HEK293 (cell line): ENCODE measurements at regions not wholly inside any gene's neighbourhood (a gene's known extent, or its start where the extent isn't known, plus 50 kb on each side); places are given as distances from the start of the nearest gene placed in this dataset.

Source experiments
- CTCF ChIA-PET: fragments of 350-600 bp; formaldehyde crosslinking; extraction: SDS; loops from one replicate; lab custom pipeline; 2021; ENCODE audit warnings: antibody characterized with exemption; lab: Yijun Ruan, JAX
- POLR2A ChIA-PET: fragments of 300-600 bp; formaldehyde crosslinking; extraction: SDS; loops from one replicate; lab custom pipeline; 2020; ENCODE audit warnings: antibody characterized with exemption, inconsistent platforms; lab: Yijun Ruan, JAX
- H3K27ac ChIP-seq: fragments of 200-500 bp; sonication (Bioruptor generic); 2 replicates; pipeline ENCODE4 v1.5.1; 2014; ENCODE audit warnings: low read depth, low read length, control low read depth, inconsistent platforms; ENCODE audit errors: extremely low read depth
- H3K36me3 ChIP-seq, 2 experiments: fragments of 200-500 bp in 1 of 2; sonication (Bioruptor generic) in 1 of 2; 1 replicate in 1 of 2; 2 replicates in 1 of 2; pipeline ENCODE4 v1.5.1; 2014 to 2017; ENCODE audit warnings: inconsistent platforms in 2 of 2, low read length in 2 of 2; ENCODE audit not compliant: control insufficient read depth in 2 of 2, insufficient read depth in 1 of 2
- H3K4me1 ChIP-seq: fragments of 200-500 bp; sonication (Bioruptor generic); 2 replicates; pipeline ENCODE4 v1.5.1; 2014; ENCODE audit warnings: mild to moderate bottlenecking, low read length, inconsistent platforms; ENCODE audit not compliant: control insufficient read depth, insufficient read depth
- H3K4me3 ChIP-seq: 2 replicates; pipeline ENCODE4 v1.5.1; 2011; ENCODE audit warnings: low read depth, mild to moderate bottlenecking, control low read depth, low read length, moderate library complexity
- H3K9me3 ChIP-seq: fragments of 200-500 bp; sonication (Bioruptor generic); 2 replicates; pipeline ENCODE4 v1.5.1; 2014; ENCODE audit warnings: low read depth, low read length, inconsistent platforms; ENCODE audit not compliant: control insufficient read depth, insufficient read depth
- ATF2 ChIP-seq: fragments of 450-650 bp; formaldehyde crosslinking; IDR thresholded peaks from 2 replicates; pipeline ENCODE4 v1.5.1; 2016; ENCODE audit warnings: missing biosample characterization, missing genetic modification characterization, low read depth
- ELK4 ChIP-seq: IDR thresholded peaks from 2 replicates; pipeline ENCODE4 v1.6.1; 2011; ENCODE audit warnings: mild to moderate bottlenecking, low read depth, low read length, borderline replicate concordance
- FEZF1 ChIP-seq: fragments of 450-650 bp; formaldehyde crosslinking; IDR thresholded peaks from 2 replicates; pipeline ENCODE4 v1.5.1; 2016; ENCODE audit warnings: missing biosample characterization, missing genetic modification characterization
- KLF7 ChIP-seq: fragments of 450-650 bp; formaldehyde crosslinking; IDR thresholded peaks from 2 replicates; pipeline ENCODE4 v1.5.1; 2016; ENCODE audit warnings: missing biosample characterization, missing genetic modification characterization, borderline replicate concordance
- MYNN ChIP-seq: fragments of 450-650 bp; formaldehyde crosslinking; IDR thresholded peaks from 2 replicates; pipeline ENCODE4 v1.5.1; 2016; ENCODE audit warnings: missing biosample characterization, missing genetic modification characterization, borderline replicate concordance
- SP7 ChIP-seq: fragments of 450-650 bp; formaldehyde crosslinking; IDR thresholded peaks from 2 replicates; pipeline ENCODE4 v1.5.1; 2016; ENCODE audit warnings: missing biosample characterization, missing genetic modification characterization
- TRIM28 ChIP-seq: IDR thresholded peaks from 2 replicates; pipeline ENCODE4 v1.6.1; 2011; ENCODE audit warnings: low read length, control low read depth, borderline replicate concordance
- ZBTB21 ChIP-seq: fragments of 450-650 bp; formaldehyde crosslinking; IDR thresholded peaks from 2 replicates; pipeline ENCODE4 v1.5.1; 2017; ENCODE audit warnings: missing biosample characterization, missing genetic modification characterization
- ZEB2 ChIP-seq: fragments of 450-650 bp; formaldehyde crosslinking; IDR thresholded peaks from 2 replicates; pipeline ENCODE4 v1.5.1; 2016; ENCODE audit warnings: missing biosample characterization, missing genetic modification characterization
- ZNF121 ChIP-seq: fragments of 450-650 bp; formaldehyde crosslinking; IDR thresholded peaks from 2 replicates; pipeline ENCODE4 v1.5.1; 2016; ENCODE audit warnings: missing biosample characterization, missing genetic modification characterization
- ZNF221 ChIP-seq: fragments of 450-650 bp; formaldehyde crosslinking; IDR thresholded peaks from 2 replicates; pipeline ENCODE4 v1.5.1; 2017; ENCODE audit warnings: missing biosample characterization, missing genetic modification characterization, borderline replicate concordance
- ZNF24 ChIP-seq: fragments of 450-650 bp; formaldehyde crosslinking; IDR thresholded peaks from 2 replicates; pipeline ENCODE4 v1.5.1; 2016; ENCODE audit warnings: missing biosample characterization, missing genetic modification characterization
- ZNF394 ChIP-seq: fragments of 450-650 bp; formaldehyde crosslinking; IDR thresholded peaks from 2 replicates; pipeline ENCODE4 v1.5.1; 2016; ENCODE audit warnings: missing biosample characterization, missing genetic modification characterization, mild to moderate bottlenecking, moderate library complexity, borderline replicate concordance
- ZNF398 ChIP-seq: fragments of 450-650 bp; formaldehyde crosslinking; IDR thresholded peaks from 2 replicates; pipeline ENCODE4 v1.5.1; 2017; ENCODE audit warnings: missing biosample characterization, missing genetic modification characterization
- ZNF449 ChIP-seq: fragments of 450-650 bp; formaldehyde crosslinking; IDR thresholded peaks from 2 replicates; pipeline ENCODE4 v1.5.1; 2017; ENCODE audit warnings: missing biosample characterization, mild to moderate bottlenecking, missing genetic modification characterization, moderate library complexity
- ZNF623 ChIP-seq: fragments of 450-650 bp; formaldehyde crosslinking; IDR thresholded peaks from 2 replicates; pipeline ENCODE4 v1.5.1; 2016; ENCODE audit warnings: missing biosample characterization, missing genetic modification characterization
- ZNF660 ChIP-seq: fragments of 450-650 bp; IDR thresholded peaks from 2 replicates; pipeline ENCODE4 v1.5.1; 2018; ENCODE audit warnings: missing biosample characterization, mild to moderate bottlenecking, missing genetic modification characterization
- ZNF692 ChIP-seq: fragments of 450-650 bp; formaldehyde crosslinking; IDR thresholded peaks from 2 replicates; pipeline ENCODE4 v1.5.1; 2016; ENCODE audit warnings: missing biosample characterization, missing genetic modification characterization
- ZNF707 ChIP-seq: fragments of 450-650 bp; formaldehyde crosslinking; IDR thresholded peaks from 2 replicates; pipeline ENCODE4 v1.5.1; 2016; ENCODE audit warnings: missing biosample characterization, missing genetic modification characterization
- ZNF747 ChIP-seq: fragments of 450-650 bp; formaldehyde crosslinking; IDR thresholded peaks from 2 replicates; pipeline ENCODE4 v1.5.1; 2016; ENCODE audit warnings: missing biosample characterization, missing genetic modification characterization
- ZNF76 ChIP-seq: fragments of 450-650 bp; formaldehyde crosslinking; IDR thresholded peaks from 2 replicates; pipeline ENCODE4; 2016; ENCODE audit warnings: low read depth, missing biosample characterization, missing genetic modification characterization, borderline replicate concordance
- ZNF768 ChIP-seq: fragments of 450-650 bp; formaldehyde crosslinking; IDR thresholded peaks from 2 replicates; pipeline ENCODE4 v1.5.1; 2018; ENCODE audit warnings: missing biosample characterization, mild to moderate bottlenecking, missing genetic modification characterization
- ZNF830 ChIP-seq: fragments of 450-650 bp; IDR thresholded peaks from 2 replicates; pipeline ENCODE4 v1.5.0; 2018; ENCODE audit warnings: missing biosample characterization, missing genetic modification characterization, low read depth, mild to moderate bottlenecking, moderate library complexity
- ZNF837 ChIP-seq: fragments of 450-650 bp; formaldehyde crosslinking; IDR thresholded peaks from 2 replicates; pipeline ENCODE4 v1.5.1; 2016; ENCODE audit warnings: missing biosample characterization, missing genetic modification characterization

- Histone ChIP-seq H3K36me3 (no peaks in the 10 kb centered on the region), H3K27ac (no peak overlapping the region), H3K9me3 (no peaks in the 10 kb centered on the region), H3K4me1 (no peaks in the 10 kb centered on the region)
- ChIA-PET CTCF (interaction anchor here (0.6 kb wide), 2 partner anchors 1177 to 1483 kb away, joined by 3 read pairs; no protein-coding TSS in a partner anchor), POLR2A (no interaction called here)
- TF ChIP-seq ZNF837 (tag by site-specific recombination) = no peak
- TF ChIP-seq, all 188 proteins: peak for 0
- H3K4me3 ChIP-seq = no peak overlapping the region
Measured at GRCh38 chr11:116257092-116257491, 515.7 kb downstream of the BUD13 start.

GRCh38 chr11:116256215-116256614, 516.6 kb downstream of the BUD13 start:
- no peak overlapping the region for H3K27ac ChIP-seq
- ChIA-PET POLR2A (no interaction called here), CTCF (interaction anchor here (0.6 kb wide), 1 partner anchor 1176 kb away, joined by 3 read pairs; no protein-coding TSS in a partner anchor)
- H3K4me1 ChIP-seq = no peaks in the 10 kb centered on the region
- no peaks in the 10 kb centered on the region for H3K36me3 ChIP-seq
- no peak overlapping the region for H3K4me3 ChIP-seq
- no peaks in the 10 kb centered on the region for H3K9me3 ChIP-seq
- TF ChIP-seq ZEB2 = no peak
- TF ChIP-seq ZBTB21 (tag by site-specific recombination) = no peak
- TF ChIP-seq ZNF221 = no peak
- no peak for TF ChIP-seq ZNF76 (tag by site-specific recombination)
- no peak for TF ChIP-seq ZNF707 (tag by site-specific recombination)
- TF ChIP-seq ZNF394 = no peak
- no peak for TF ChIP-seq ZNF768 (tag by site-specific recombination)
- no peak for TF ChIP-seq ZNF660
- no peak for TF ChIP-seq ZNF623 (tag by site-specific recombination)
- TF ChIP-seq, all 188 proteins: peak for 0

GRCh38 chr11:116255321-116255953, 517.4 kb downstream of the BUD13 start:
- Histone ChIP-seq H3K9me3 (no peaks in the 10 kb centered on the region), H3K36me3 (no peaks in the 10 kb centered on the region), H3K4me1 (no peaks in the 10 kb centered on the region), H3K4me3 (no peak overlapping the region), H3K27ac (no peak overlapping the region)
- CTCF ChIA-PET = no interaction called here
- POLR2A ChIA-PET = no interaction called here
- TF ChIP-seq MYNN (tag by site-specific recombination) (no peak), ZNF121 (tag by site-specific recombination) (no peak), ZNF449 (tag by site-specific recombination) (no peak; the same call in 1 of the 2 replicates), ZNF24 (0 out of 2 replicates have a peak, but pooled peaks have one; percentile 20), TRIM28 (no peak), ZNF747 (no peak), ZNF692 (tag by site-specific recombination) (0 out of 2 replicates have a peak, but pooled peaks have one; percentile 28), FEZF1 (0 out of 2 replicates have a peak, but pooled peaks have one; percentile 8), ZNF830 (tag by site-specific recombination) (no peak), KLF7 (tag by site-specific recombination) (no peak), ZNF76 (tag by site-specific recombination) (no peak), SP7 (peak; percentile 61; the same call in 1 of the 2 replicates), ELK4 (no peak), ATF2 (tag by site-specific recombination) (peak; percentile 69), ZEB2 (peak; percentile 62), ZNF768 (tag by site-specific recombination) (no peak), ZNF398 (tag by site-specific recombination) (no peak)
